ENCODE measurements at regions not wholly inside any gene's neighbourhood (a gene's known extent, or its start where the extent isn't known, plus 50 kb on each side); places are given as distances from the start of the nearest gene placed in this dataset.

- TF ChIP-seq MEF2A (IDR thresholded peaks at IDR 0.05; ENCODE audit: borderline replicate concordance, low read depth) (no peak), YY1 (IDR thresholded peaks at IDR 0.05; ENCODE audit: low read depth) (no peak), CTCF (IDR thresholded peaks at IDR 0.05) (no peak), RCOR1 (IDR thresholded peaks at IDR 0.05; ENCODE audit: low read length) (no peak), EZH2phosphoT487 (IDR thresholded peaks at IDR 0.05; ENCODE audit: borderline replicate concordance, low read depth) (no peak), FOXJ3 (CRISPR knock-in tag; IDR thresholded peaks at IDR 0.05) (no peak), NRF1 (IDR thresholded peaks at IDR 0.05; ENCODE audit: low read depth, low read length) (no peak), FOXM1 (IDR thresholded peaks at IDR 0.05; ENCODE audit: low read depth) (no peak), POLR2AphosphoS5 (IDR thresholded peaks at IDR 0.05; ENCODE audit: low read depth, low read length) (no peak)
- TF ChIP-seq, protein P1, sequence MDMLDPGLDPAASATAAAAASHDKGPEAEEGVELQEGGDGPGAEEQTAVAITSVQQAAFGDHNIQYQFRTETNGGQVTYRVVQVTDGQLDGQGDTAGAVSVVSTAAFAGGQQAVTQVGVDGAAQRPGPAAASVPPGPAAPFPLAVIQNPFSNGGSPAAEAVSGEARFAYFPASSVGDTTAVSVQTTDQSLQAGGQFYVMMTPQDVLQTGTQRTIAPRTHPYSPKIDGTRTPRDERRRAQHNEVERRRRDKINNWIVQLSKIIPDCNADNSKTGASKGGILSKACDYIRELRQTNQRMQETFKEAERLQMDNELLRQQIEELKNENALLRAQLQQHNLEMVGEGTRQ (IDR thresholded peaks at IDR 0.05; ENCODE audit: borderline replicate concordance, low read depth, low read length): no peak
Measured at GRCh38 chr1:96191165-96191564, 530.4 kb upstream of the PTBP2 start.

All from SK-N-SH (cell line).